NCI-H526 (cell line): ENCODE measurements at regions not wholly inside any gene's neighbourhood (a gene's known extent, or its start where the extent isn't known, plus 50 kb on each side); places are given as distances from the start of the nearest gene placed in this dataset.

Source experiments
- DNase-seq, 2 experiments: peaks; one replicate each; lab custom pipeline; 2025; lab: John Stamatoyannopoulos, UW

DNA sequence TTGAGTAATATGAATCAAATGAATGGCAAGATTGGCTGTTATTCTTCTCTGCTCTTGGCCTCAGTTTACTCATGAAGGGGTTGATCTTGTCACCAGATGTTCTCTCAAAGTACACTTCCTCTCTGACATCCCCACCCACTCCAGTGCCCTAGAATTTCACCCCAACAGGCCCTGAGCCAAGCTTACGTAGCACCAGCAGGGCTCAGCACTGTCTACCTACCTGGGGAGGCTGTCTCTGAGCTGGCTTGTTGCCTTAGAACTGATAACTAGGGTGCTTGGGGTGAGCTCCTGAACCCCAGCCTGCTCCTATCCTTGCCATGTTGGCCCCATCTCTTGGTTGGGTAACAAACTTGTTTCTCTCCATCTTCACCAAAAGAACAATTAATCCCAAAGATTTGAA, 159.1 kb upstream of the USP24 start:
- DNase-seq: no peak

DNA sequence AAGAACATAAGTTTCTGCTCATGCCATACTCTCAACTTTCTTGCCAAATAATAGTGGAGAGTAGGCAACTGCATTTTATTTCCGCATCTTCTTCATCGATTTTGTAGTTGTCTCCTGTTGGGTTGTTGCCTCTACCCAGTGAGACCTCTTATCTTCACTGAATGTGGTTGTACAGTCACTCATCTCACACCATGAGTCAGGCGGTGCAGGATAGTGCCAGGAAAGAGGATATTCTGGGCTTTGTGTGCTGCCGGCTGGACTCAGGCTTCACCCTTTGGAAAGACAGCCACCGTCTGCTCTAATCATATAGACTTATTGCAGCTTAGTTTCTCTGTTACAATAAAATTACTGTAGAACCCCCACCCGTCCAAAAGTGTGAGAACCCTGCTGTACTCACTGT, 154.3 kb upstream of the USP24 start:
- DNase-seq: no peak

DNA sequence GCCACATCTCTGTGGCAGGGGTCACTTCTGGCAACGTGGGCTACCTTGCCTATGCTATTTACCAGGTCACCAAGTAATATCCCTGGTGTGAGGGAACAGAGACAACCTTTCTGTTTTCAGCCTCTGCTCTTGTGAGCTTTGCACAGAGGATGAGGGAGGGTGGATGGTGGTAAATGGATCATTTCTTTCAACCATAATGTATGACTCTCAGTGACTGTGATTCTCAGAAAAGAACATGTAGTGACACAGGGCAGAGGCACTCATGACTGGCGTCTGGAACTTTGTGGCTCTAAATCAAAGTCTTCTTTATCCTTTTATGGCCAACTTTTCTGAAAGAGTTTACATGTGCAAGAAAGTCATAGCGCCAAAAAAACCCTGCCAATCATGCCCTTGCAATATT, 153.5 kb upstream of the USP24 start:
- no peak for DNase-seq

DNA sequence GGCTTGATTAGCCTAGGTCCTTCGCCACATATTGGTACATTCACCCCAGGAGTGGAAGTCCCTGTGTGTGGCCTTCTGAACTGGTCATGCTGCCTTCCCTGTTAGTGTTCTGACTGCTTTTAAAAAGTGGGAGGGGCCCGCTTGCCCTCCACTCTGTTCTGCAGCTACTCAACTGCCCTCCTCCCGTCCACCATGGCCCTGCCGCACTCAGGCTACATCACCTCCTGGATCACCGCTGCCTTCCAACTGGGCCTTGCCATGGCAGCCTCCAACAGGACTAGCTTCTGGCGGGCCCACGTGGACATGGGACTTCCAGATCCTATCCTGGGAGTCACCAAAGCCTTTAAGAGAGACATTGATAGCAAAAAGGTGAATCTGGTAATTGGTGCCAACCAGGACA, 152.1 kb upstream of the USP24 start:
- DNase-seq: no peak

DNA sequence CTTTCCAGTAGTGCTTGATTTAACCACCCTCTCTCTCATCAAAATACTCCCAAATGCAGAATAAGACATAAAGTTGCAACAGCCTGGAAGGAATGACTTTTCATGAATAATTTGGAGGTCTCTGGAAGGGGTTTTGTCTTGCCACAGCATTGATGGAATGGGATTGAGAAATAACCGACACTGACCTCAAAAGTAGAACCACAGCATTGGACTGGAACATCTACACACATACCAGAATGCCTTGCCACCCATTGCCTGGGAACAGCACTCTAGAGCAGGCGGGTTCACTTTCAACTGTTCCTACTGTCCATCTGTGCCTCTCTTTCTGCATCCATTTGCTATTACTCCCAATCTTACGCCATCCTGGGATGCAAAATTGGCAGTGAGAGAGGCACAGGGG, 149.1 kb upstream of the USP24 start:
- no peak for DNase-seq

GRCh38 chr1:55363268-55363667, 148.1 kb upstream of the USP24 start:
- DNase-seq: no peak

DNA sequence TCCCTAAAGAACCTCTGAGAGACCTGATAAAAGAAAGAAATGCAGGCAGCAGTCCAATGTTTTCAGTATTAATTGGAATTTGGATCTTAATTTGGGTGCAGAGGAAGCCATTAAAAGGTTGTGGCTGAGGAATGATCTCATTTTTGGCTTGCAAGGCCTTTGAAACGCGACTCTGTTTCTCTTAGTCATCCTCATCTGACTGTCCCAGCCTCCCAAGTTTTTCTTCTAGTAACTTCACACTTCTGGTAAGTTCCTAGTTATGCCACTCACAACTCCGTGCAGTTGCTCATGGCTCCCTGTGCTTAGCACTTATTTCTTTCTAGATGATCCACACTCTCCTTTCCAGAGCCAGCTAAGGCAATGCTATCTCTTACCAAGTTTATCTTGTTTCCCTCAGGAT, 147.4 kb upstream of the USP24 start:
- DNase-seq: no peak

GRCh38 chr1:55359611-55360010, 144.4 kb upstream of the USP24 start:
- DNase-seq: no peak

DNA sequence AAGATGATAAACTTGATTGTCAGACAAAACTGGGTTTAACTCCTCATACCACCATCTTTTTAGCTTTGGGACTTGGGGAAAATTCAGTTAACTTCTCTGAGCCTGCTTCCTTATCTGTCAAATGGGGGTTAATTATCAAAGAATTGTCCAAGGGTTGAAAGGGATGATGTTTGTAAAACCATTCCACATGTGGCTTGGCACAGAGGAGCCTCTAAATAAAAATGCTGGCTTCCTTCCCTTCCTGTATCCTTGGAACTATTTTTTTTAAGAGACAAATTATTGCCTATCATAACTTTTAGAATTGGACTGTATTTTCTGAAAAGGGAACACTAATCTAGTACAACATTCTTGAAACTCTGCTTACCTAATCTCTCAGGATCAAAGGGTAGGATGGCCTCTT, 143.4 kb upstream of the USP24 start:
- no peak for DNase-seq

GRCh38 chr1:55355549-55355948, 140.4 kb upstream of the USP24 start:
- DNase-seq: no peak

GRCh38 chr1:55353707-55354620, 138.8 kb upstream of the USP24 start:
- peak; percentile 31 to 46 for DNase-seq

DNA sequence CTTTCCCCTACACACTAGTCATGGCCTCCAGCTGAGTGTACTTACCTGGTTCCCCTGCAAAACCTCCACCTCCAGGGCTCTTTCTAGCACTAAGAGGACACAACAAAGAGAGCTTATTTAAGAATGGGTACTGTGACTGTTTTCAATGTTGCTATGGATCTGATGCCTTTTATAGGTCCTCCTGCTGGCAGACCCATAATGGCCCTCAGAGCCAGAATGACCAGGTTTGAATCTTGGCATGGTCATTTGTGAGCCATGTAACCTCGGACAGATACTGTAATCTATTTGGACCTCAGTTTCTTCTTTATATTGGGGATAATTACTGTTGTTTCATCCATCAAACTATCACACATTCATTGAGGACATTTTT, 137.6 kb upstream of the USP24 start:
- no peak for DNase-seq

- no peak for DNase-seq
Observed at GRCh38 chr1:55352080-55352810, 137.1 kb upstream of the USP24 start.

DNA sequence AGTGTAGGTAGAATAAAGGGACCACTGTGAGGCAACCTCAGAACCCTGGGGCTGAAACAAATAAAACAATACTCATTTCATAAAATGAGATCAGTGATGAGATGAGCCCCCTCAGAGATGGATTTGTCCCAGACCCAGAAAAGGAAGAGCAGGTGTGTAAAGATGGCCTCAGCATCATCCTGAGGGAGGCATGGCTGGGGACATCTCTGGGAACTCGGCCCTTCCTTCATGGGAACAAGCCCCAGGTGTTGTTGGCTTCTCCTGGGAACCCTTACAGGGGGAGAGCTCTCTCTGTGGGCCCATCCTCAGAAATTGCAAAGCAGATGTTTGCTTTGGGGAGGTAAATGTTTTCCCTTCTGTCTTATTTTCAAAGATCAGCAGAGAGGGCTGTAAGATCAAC, 133.2 kb upstream of the USP24 start:
- DNase-seq: no peak

- DNase-seq: no peak
Observed at GRCh38 chr1:55347866-55348265, 132.7 kb upstream of the USP24 start.

- no peak for DNase-seq
Observed at GRCh38 chr1:55347041-55347440, 131.9 kb upstream of the USP24 start.

GRCh38 chr1:55346586-55346985, 131.4 kb upstream of the USP24 start:
- DNase-seq: no peak

DNA sequence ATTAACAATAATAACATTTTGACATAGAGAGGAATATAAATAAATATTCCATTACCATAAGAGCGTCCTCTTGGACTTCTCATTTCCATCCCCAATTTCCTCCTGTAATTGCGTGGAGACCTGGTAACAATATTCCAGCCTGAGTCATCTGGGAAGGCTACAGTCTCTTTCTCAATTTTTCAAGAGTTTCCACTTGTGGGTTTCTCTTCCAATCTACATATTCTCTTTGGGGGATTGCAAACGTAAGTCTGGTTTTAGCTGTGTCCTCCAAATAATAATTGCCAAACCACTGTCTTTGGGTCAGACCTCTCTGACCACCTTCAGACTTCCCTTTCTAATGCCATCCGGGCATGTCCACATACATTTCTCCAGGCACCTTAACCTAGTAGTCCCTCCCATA, 124.5 kb upstream of the USP24 start:
- DNase-seq: no peak

DNA sequence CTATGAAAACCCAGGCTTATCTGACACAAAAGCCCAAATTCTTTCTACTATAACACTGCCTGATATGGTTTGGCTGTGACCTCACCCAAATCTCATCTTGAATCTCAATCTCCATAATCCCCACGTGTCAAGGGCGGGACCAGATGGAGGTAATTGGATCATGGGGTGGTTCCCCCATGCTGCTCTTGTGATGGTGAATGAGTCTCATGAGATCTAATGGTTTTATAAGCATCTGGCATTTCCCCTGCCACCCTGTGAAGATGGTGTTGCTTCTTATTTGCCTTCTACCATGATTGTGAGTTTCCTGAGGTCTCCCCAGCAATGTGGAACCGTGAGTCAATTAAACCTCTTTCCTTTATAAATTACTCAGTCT, 123.3 kb upstream of the USP24 start:
- no peak for DNase-seq

DNA sequence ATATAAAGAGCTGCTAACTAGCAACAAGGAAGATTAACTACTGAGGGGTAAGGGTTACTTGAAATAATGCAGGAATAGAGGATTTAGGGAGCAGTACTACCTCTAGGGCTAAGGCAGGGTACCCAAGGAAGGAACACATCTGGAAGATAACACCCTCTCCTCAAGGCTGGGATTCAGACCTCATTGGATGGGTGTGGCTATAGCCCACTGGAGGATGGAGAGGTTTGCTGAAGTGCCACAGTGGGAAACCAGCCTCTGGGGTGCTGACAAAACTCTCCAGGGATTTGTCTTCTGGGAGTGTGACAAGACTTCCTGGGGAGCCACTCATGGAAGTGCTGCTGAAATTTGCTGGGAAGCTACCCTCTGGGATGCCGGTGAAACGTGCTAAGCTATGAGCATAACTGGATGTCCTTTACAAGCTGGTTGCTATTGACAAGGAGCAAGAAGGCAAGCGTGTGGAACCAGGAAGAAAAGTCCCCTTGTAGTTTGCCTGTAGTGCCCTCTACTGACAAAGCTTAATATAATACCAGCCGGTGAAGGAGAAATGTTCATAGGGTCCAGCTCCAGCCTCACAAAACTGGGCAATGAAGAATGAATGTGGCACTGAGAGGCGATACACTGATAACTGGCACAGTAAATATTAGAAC, 122.8 kb upstream of the USP24 start:
- DNase-seq: peak; percentile 44 to 79

- DNase-seq: no peak
Observed at GRCh38 chr1:55334797-55335196, 119.6 kb upstream of the USP24 start.

- no peak for DNase-seq
Observed at GRCh38 chr1:55334160-55334559, 119.0 kb upstream of the USP24 start.

DNA sequence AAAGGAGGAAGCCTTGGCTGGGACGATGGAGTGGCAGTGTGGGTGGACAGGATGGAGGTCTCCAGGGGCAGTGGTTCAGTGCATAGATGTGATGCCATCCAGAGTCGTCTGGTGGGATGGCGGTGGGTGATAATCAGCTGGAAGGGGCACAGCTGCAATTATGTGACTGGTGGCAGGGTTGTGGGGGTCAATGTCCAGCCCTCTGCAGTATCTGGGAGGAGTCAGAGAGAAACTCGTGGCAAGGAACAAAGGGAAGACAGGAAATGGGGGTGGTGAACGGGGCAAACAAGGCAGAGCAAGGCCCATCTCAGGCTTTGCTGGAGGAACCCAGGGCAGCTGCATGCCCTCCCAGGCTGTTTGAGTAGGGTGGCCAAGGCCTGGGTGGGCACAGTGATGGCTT, 118.3 kb upstream of the USP24 start:
- DNase-seq: no peak
